ENCODE measurements at regions not wholly inside any gene's neighbourhood (a gene's known extent, or its start where the extent isn't known, plus 50 kb on each side); places are given as distances from the start of the nearest gene placed in this dataset.

DNA sequence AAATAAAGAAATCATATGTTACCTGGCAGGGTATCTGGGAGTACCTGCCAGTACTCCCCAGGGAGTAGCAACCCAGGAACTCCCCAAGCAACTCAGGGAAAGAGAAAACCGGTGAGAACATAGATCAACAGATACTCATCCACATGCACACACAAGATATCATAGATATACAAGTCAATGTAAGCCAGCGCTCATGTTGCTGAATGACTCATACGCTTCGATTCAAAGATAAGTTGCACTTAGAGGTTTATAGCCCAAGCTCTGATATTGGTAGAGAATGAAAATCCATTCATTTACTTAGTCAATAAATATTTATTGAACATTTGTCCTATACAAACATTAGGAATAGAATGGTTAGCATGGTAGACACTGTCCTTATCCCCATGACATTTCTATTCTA is 219.1 kb upstream of the TRPC7 start (continued):
- no peak for TF ChIP-seq SUZ12 (IDR thresholded peaks at IDR 0.05; ENCODE audit: unreplicated experiment)
- TF ChIP-seq EED (IDR thresholded peaks at IDR 0.05; ENCODE audit: low read depth): no peak
- TF ChIP-seq, protein P1, sequence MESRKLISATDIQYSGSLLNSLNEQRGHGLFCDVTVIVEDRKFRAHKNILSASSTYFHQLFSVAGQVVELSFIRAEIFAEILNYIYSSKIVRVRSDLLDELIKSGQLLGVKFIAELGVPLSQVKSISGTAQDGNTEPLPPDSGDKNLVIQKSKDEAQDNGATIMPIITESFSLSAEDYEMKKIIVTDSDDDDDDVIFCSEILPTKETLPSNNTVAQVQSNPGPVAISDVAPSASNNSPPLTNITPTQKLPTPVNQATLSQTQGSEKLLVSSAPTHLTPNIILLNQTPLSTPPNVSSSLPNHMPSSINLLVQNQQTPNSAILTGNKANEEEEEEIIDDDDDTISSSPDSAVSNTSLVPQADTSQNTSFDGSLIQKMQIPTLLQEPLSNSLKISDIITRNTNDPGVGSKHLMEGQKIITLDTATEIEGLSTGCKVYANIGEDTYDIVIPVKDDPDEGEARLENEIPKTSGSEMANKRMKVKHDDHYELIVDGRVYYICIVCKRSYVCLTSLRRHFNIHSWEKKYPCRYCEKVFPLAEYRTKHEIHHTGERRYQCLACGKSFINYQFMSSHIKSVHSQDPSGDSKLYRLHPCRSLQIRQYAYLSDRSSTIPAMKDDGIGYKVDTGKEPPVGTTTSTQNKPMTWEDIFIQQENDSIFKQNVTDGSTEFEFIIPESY (IDR thresholded peaks at IDR 0.05): no peak
- TF ChIP-seq, protein P2, sequence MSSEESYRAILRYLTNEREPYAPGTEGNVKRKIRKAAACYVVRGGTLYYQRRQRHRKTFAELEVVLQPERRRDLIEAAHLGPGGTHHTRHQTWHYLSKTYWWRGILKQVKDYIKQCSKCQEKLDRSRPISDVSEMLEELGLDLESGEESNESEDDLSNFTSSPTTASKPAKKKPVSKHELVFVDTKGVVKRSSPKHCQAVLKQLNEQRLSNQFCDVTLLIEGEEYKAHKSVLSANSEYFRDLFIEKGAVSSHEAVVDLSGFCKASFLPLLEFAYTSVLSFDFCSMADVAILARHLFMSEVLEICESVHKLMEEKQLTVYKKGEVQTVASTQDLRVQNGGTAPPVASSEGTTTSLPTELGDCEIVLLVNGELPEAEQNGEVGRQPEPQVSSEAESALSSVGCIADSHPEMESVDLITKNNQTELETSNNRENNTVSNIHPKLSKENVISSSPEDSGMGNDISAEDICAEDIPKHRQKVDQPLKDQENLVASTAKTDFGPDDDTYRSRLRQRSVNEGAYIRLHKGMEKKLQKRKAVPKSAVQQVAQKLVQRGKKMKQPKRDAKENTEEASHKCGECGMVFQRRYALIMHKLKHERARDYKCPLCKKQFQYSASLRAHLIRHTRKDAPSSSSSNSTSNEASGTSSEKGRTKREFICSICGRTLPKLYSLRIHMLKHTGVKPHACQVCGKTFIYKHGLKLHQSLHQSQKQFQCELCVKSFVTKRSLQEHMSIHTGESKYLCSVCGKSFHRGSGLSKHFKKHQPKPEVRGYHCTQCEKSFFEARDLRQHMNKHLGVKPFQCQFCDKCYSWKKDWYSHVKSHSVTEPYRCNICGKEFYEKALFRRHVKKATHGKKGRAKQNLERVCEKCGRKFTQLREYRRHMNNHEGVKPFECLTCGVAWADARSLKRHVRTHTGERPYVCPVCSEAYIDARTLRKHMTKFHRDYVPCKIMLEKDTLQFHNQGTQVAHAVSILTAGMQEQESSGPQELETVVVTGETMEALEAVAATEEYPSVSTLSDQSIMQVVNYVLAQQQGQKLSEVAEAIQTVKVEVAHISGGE (CRISPR knock-in tag; IDR thresholded peaks at IDR 0.05): no peak
- TF ChIP-seq KLF5 (IDR thresholded peaks at IDR 0.05; ENCODE audit: partially characterized antibody): no peak
- no peak for TF ChIP-seq CTCF (IDR thresholded peaks at IDR 0.05 in 2 of 3, conservative IDR thresholded peaks at IDR 0.05 in 1 of 3; ENCODE audit: control insufficient read depth in 2 of 3, extremely low read depth in 1 of 3, insufficient read depth in 1 of 3, low read depth in 3 of 3, low read length in 3 of 3)
- TF ChIP-seq BMI1 (IDR thresholded peaks at IDR 0.05; ENCODE audit: borderline replicate concordance): no peak

Measured in GM12878 (cell line).